ENCODE measurements at regions not wholly inside any gene's neighbourhood (a gene's known extent, or its start where the extent isn't known, plus 50 kb on each side); places are given as distances from the start of the nearest gene placed in this dataset.

- TF ChIP-seq CTCF (IDR thresholded peaks at IDR 0.05; ENCODE audit: low read depth, low read length), result no peak
- no peak overlapping the region for H3K4me3 ChIP-seq (replicated peaks in 1 of 2; ENCODE audit: low read depth in 2 of 2, low read length in 2 of 2)
- DNase-seq (ENCODE audit: low read depth in 2 of 2), result no peak
Observed at GRCh38 chr20:34177052-34177451, 64.2 kb upstream of the ASIP start.

GRCh38 chr20:34179637-34180360 is 61.4 kb upstream of the ASIP start:
- H3K4me3 ChIP-seq (replicated peaks in 1 of 2; ENCODE audit: low read depth in 2 of 2, low read length in 2 of 2), result no peak overlapping the region
- no peak for TF ChIP-seq CTCF (IDR thresholded peaks at IDR 0.05; ENCODE audit: low read depth, low read length)
- DNase-seq (ENCODE audit: low read depth in 2 of 2), result no peak

GRCh38 chr20:34180460-34181120 is 60.6 kb upstream of the ASIP start:
- H3K4me3 ChIP-seq (replicated peaks in 1 of 2; ENCODE audit: low read depth in 2 of 2, low read length in 2 of 2), result no peak overlapping the region
- DNase-seq (ENCODE audit: low read depth in 2 of 2), result no peak
- TF ChIP-seq CTCF (IDR thresholded peaks at IDR 0.05; ENCODE audit: low read depth, low read length), result no peak

- TF ChIP-seq CTCF (IDR thresholded peaks at IDR 0.05; ENCODE audit: low read depth, low read length), result no peak
- DNase-seq (ENCODE audit: low read depth in 2 of 2), result no peak
Observed at GRCh38 chr20:34181484-34181883, 59.7 kb upstream of the ASIP start.

GRCh38 chr20:34185766-34186620 is 55.2 kb upstream of the ASIP start:
- H3K4me3 ChIP-seq (replicated peaks in 1 of 2; ENCODE audit: low read depth in 2 of 2, low read length in 2 of 2), result no peak overlapping the region
- no peak for DNase-seq (ENCODE audit: low read depth in 2 of 2)
- TF ChIP-seq CTCF (IDR thresholded peaks at IDR 0.05; ENCODE audit: low read depth, low read length), result no peak

More at GRCh38 chr20:34181484-34181883, 59.7 kb upstream of the ASIP start:
- H3K4me3 ChIP-seq (replicated peaks in 1 of 2; ENCODE audit: low read depth in 2 of 2, low read length in 2 of 2), result no peak overlapping the region

GRCh38 chr20:34189572-34190163 is 51.6 kb upstream of the ASIP start:
- DNase-seq (ENCODE audit: low read depth in 2 of 2), result no peak
- H3K4me3 ChIP-seq (replicated peaks in 1 of 2; ENCODE audit: low read depth in 2 of 2, low read length in 2 of 2), result no peak overlapping the region
- no peak for TF ChIP-seq CTCF (IDR thresholded peaks at IDR 0.05; ENCODE audit: low read depth, low read length)
